Colonic mucosa (tissue), 4 donors: ENCODE measurements at regions not wholly inside any gene's neighbourhood (a gene's known extent, or its start where the extent isn't known, plus 50 kb on each side); places are given as distances from the start of the nearest gene placed in this dataset. TPM values are rescaled to one million over a fixed set of nuclear protein-coding genes. Genes with fewer than 3 reads are reported as not detected.

Experiments used
- DNase-seq: peaks from one replicate; pipeline ENCODE4 v3.0.0-alpha.2; 2020
- H3K27ac ChIP-seq: fragments of 200-600 bp; one replicate; pipeline ENCODE4 v1.8.0; 2021
- H3K27me3 ChIP-seq: fragments of 200-600 bp; one replicate; pipeline ENCODE4 v1.8.0; 2021
- H3K36me3 ChIP-seq: fragments of 200-600 bp; one replicate; pipeline ENCODE4 v1.8.0; 2021
- H3K4me1 ChIP-seq: fragments of 200-600 bp; one replicate; pipeline ENCODE4 v1.8.0; 2021; ENCODE audit warnings: mild to moderate bottlenecking
- H3K4me3 ChIP-seq: fragments of 200-600 bp; one replicate; pipeline ENCODE4 v1.8.0; 2021
- H3K9ac ChIP-seq, 2 donors: one replicate each; pipeline ENCODE4 v1.7.0; 2013; ENCODE audit warnings: control low read depth in 2 of 2, low read depth in 2 of 2, low read length in 2 of 2
- H3K9me3 ChIP-seq: fragments of 200-600 bp; one replicate; pipeline ENCODE4 v1.8.0; 2021
- CTCF ChIP-seq: fragments of 200-600 bp; IDR thresholded peaks from one replicate; pipeline ENCODE4 v1.8.0; 2022; ENCODE audit warnings: antibody characterized with exemption, mild to moderate bottlenecking
- intact Hi-C: fragments of 100-400 bp; cut with DNase I; formaldehyde crosslinking; loops from one replicate; pipeline ENCODE4 v1.14.1; 2022
- microRNA-seq: library from miRNA; unstranded; fragments of <30 nt; microRNA quantifications from one replicate; pipeline ENCODE4, GENCODE V29; 2019
- donor health status: healthy.
- donor health status: DM: no; HTN: no; CAD: no.
- donor health status: DM: no; HTN: no; CAD: no.

- TF ChIP-seq CTCF, result no peak
- intact Hi-C loops, result loop anchor here (10.0 kb wide), 1 partner anchor 908 kb away; no protein-coding TSS in a partner anchor
- Histone ChIP-seq H3K9me3 (no peaks in the 10 kb centered on the region), H3K27me3 (no peaks in the 10 kb centered on the region), H3K27ac (no peak overlapping the region), H3K4me3 (no peak overlapping the region), H3K9ac (no peak overlapping the region), H3K4me1 (no peaks in the 10 kb centered on the region), H3K36me3 (no peaks in the 10 kb centered on the region)
- DNase-seq, result no peak
These were observed 171.0 kb downstream of the ANAPC1 start for GRCh38 chr2:111712940-111713515.

- H3K27ac ChIP-seq, result no peak overlapping the region
- no peaks in the 10 kb centered on the region for H3K27me3 ChIP-seq
- H3K4me3 ChIP-seq, result no peak overlapping the region
- H3K9me3 ChIP-seq, result no peaks in the 10 kb centered on the region
- no peaks in the 10 kb centered on the region for H3K36me3 ChIP-seq
- no peak for DNase-seq
- TF ChIP-seq CTCF, result no peak
- no peaks in the 10 kb centered on the region for H3K4me1 ChIP-seq
- intact Hi-C loops, result loop anchor here (10.0 kb wide), 1 partner anchor 911 kb away; no protein-coding TSS in a partner anchor
- no peak overlapping the region for H3K9ac ChIP-seq
These were observed 167.7 kb downstream of the ANAPC1 start for GRCh38 chr2:111715987-111716904.

- H3K27ac ChIP-seq, result no peak overlapping the region
- H3K27me3 ChIP-seq, result no peaks in the 10 kb centered on the region
- no peak for TF ChIP-seq CTCF
- no peaks in the 10 kb centered on the region for H3K9me3 ChIP-seq
- H3K36me3 ChIP-seq, result no peaks in the 10 kb centered on the region
- H3K4me1 ChIP-seq, result no peaks in the 10 kb centered on the region
- DNase-seq, result no peak
- H3K9ac ChIP-seq, result no peak overlapping the region
- intact Hi-C loops, result loop anchor here (10.0 kb wide), 1 partner anchor 912 kb away; no protein-coding TSS in a partner anchor
- H3K4me3 ChIP-seq, result no peak overlapping the region
These were observed 166.9 kb downstream of the ANAPC1 start for GRCh38 chr2:111716905-111717775.

Small RNAs in the stretch of these regions (microRNA-seq; reads per million reads assigned to microRNA genes)
- not detected for gene MIR4435-2
